ENCODE measurements at regions not wholly inside any gene's neighbourhood (a gene's known extent, or its start where the extent isn't known, plus 50 kb on each side); places are given as distances from the start of the nearest gene placed in this dataset.

DNA sequence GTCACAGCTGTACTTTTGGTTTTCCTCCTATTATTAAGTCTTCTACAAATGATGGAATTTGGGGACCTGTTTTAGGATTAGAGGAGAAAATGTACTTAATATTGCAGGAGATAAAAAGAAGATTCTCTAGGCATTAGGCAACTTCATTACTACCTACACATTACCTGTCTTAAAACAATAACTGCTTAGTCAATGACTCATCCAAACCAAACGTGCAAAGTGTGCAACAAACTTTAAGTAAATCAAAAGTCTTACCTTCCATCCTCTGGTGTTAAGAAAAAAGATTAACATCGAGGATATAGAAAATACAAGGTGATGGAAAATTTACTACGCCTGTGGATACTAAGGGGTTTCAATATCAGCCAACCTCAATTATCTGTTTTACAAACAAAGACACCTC is 285.3 kb upstream of the KYNU start:
- DNase-seq (no peak), FAIRE-seq (no peak), ATAC-seq (no peak)
- Histone ChIP-seq H3K27me3 (no peaks in the 10 kb centered on the region), H3K9me3 (no peaks in the 10 kb centered on the region), H3K4me3 (no peak overlapping the region), H3K36me3 (no peaks in the 10 kb centered on the region), H3K4me1 (peaks cover 0 to 8% (median 0%) of the 10 kb centered on the region in 3 donors), H3K27ac (no peak overlapping the region)
- TF ChIP-seq, protein P1, sequence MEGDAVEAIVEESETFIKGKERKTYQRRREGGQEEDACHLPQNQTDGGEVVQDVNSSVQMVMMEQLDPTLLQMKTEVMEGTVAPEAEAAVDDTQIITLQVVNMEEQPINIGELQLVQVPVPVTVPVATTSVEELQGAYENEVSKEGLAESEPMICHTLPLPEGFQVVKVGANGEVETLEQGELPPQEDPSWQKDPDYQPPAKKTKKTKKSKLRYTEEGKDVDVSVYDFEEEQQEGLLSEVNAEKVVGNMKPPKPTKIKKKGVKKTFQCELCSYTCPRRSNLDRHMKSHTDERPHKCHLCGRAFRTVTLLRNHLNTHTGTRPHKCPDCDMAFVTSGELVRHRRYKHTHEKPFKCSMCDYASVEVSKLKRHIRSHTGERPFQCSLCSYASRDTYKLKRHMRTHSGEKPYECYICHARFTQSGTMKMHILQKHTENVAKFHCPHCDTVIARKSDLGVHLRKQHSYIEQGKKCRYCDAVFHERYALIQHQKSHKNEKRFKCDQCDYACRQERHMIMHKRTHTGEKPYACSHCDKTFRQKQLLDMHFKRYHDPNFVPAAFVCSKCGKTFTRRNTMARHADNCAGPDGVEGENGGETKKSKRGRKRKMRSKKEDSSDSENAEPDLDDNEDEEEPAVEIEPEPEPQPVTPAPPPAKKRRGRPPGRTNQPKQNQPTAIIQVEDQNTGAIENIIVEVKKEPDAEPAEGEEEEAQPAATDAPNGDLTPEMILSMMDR (IDR thresholded peaks at IDR 0.05) = no peak
- intact Hi-C loops (cut with DNase I) = no loop called here
- WGBS, 2 donors = 43 to 46% methylated on average over 3 of the region's 3 CpGs

DNA sequence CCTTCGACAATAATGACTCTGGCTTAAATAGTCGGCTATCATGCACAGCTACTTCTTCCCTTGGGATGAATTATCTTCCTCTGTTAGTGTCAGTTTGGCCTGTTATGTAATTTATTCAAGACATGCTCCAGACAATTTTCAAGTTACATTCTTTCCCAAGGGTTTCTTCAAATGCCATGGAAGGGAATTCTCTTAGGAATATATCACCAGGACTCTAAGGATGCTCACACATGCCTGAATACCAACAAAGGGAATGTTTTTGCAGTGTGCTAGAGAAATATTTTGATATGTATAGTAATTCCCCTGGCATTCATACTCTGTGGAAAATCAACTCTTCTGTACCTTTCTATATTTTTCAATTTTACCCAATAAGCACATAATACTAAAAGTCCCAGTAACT is 286.0 kb upstream of the KYNU start:
- Histone ChIP-seq H3K27me3 (no peaks in the 10 kb centered on the region), H3K27ac (no peak overlapping the region), H3K4me3 (no peak overlapping the region), H3K9me3 (no peaks in the 10 kb centered on the region), H3K36me3 (no peaks in the 10 kb centered on the region), H3K4me1 (peaks cover 0 to 8% (median 0%) of the 10 kb centered on the region in 3 donors)
- DNase-seq (no peak), FAIRE-seq (no peak), ATAC-seq (no peak)
- WGBS, 2 donors = 87 to 92% methylated on average over 2 of the region's 2 CpGs
- intact Hi-C loops (cut with DNase I) = no loop called here
- TF ChIP-seq, protein P1 (IDR thresholded peaks at IDR 0.05) = no peak

DNA sequence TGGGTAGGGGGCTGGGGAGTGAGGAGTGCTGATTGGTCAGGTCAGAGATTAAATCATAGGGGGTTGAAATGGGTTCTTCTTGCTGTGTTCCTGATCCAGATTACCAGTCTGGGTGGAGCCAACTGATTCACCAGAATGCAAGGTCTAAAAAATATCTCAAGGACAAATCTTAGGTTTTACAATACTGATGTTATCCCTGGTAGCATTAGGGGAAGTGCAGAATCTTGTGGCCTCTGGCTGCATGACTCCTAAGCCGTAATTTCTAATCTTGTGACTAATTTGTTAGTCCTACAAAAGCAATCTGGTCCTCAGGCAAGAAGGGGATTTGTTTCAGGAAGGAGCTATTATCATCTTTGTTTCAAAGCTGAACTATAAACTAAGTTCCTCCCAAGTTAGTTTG is 289.2 kb upstream of the KYNU start:
- FAIRE-seq = no peak
- Histone ChIP-seq H3K27ac (no peak overlapping the region), H3K4me3 (no peak overlapping the region), H3K27me3 (no peaks in the 10 kb centered on the region), H3K4me1 (peaks cover 0 to 8% (median 0%) of the 10 kb centered on the region in 3 donors), H3K9me3 (no peaks in the 10 kb centered on the region), H3K36me3 (no peaks in the 10 kb centered on the region)
- intact Hi-C loops (cut with DNase I) = no loop called here
- no peak for DNase-seq
- no peak for ATAC-seq
- WGBS, 2 donors = 80 to 92% methylated on average over 1 of the region's 1 CpG
- TF ChIP-seq, protein P1 (IDR thresholded peaks at IDR 0.05) = no peak

DNA sequence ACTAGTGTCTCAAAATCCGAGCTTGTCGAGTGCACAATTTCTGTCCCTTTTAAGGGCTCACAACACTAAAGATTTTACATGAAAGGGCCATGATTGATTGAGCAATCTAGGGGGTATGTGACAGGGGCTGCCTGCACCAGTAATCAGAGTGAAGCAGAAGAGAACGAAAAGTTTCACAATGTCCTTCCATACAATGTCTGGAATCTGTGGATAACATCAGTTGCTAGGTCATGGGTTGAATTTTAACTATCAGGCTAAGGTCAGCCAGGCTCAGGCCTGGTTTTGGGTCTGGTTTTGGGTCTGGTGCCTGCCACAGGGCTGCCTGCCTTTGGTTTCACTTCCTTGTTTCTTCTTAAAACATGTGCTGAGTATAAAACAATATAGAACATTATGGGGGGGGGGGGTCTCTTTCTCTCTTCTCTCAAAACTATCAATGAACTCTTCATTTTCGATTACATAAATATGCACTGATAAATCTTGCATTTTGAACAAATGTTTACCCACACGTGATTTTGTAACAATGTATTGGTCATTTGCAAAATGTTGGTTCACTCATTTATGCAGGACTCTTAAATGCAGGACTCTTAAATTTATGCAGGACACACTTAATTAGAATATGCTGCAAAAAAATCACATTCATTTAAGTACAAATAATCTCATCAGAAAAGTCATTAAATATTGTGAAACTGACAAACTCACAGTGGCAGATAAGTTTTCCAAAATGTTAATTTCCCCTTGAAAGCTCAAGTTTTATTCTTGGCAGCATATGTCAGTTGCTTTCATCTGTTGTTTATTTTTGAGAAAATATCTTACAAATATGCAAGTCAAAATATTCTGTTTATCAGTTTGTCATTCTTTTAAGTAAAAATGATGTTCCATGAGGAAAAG is 290.5 kb upstream of the KYNU start:
- intact Hi-C loops (cut with DNase I) = no loop called here
- H3K36me3 ChIP-seq = no peaks in the 10 kb centered on the region
- no peaks in the 10 kb centered on the region for H3K27me3 ChIP-seq
- 27 to 41% methylated on average over 5 of the region's 5 CpGs for WGBS, 2 donors
- H3K9me3 ChIP-seq = no peaks in the 10 kb centered on the region
- no peak overlapping the region for H3K4me3 ChIP-seq
- no peak overlapping the region for H3K27ac ChIP-seq
- no peak for ATAC-seq
- peaks cover 0 to 6% (median 0%) of the 10 kb centered on the region in 3 donors for H3K4me1 ChIP-seq
- TF ChIP-seq, protein P1 (IDR thresholded peaks at IDR 0.05) = no peak
- FAIRE-seq = no peak
- DNase-seq = peak in 1 of 6 donors; percentile 8

DNA sequence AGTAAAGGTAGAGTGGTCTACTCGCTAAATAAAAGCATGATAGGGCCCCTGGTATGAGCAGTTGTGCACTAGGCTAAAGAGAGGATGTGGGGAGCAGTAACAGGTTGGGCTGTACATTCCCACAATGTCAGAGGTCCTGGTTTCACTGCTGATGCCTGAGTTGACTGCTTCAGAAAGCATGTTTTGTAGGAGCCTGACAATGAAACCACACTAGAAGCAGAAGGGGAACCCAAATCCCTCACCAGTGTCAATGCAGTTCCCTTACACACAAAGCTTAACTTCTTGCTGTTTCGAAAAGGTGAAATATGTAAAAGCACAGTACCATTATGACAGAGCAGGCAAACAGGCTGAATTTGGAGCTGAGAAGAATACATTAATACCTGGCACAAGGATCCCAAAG is 291.7 kb upstream of the KYNU start:
- DNase-seq (no peak), FAIRE-seq (no peak), ATAC-seq (no peak)
- Histone ChIP-seq H3K9me3 (no peaks in the 10 kb centered on the region), H3K27ac (no peak overlapping the region), H3K4me3 (no peak overlapping the region), H3K27me3 (no peaks in the 10 kb centered on the region), H3K36me3 (no peaks in the 10 kb centered on the region), H3K4me1 (no peaks in the 10 kb centered on the region)
- intact Hi-C loops (cut with DNase I) = no loop called here
- 75% methylated on average over 2 of the region's 2 CpGs for WGBS, 2 donors
- TF ChIP-seq, protein P1 (IDR thresholded peaks at IDR 0.05) = no peak
